HG02943 (cell line): ENCODE measurements at regions not wholly inside any gene's neighbourhood (a gene's known extent, or its start where the extent isn't known, plus 50 kb on each side); places are given as distances from the start of the nearest gene placed in this dataset.

Experiments used
- ATAC-seq: cut with Tn5 transposase; IDR thresholded peaks from one replicate; pipeline ENCODE4 v1.9.1; 2021; ENCODE audit warnings: mild to moderate bottlenecking, low read depth, moderate library complexity; ENCODE audit not compliant: unreplicated experiment

GRCh38 chr16:9185381-9185780, 93.9 kb downstream of the HAPSTR1 start:
- ATAC-seq: no peak

DNA sequence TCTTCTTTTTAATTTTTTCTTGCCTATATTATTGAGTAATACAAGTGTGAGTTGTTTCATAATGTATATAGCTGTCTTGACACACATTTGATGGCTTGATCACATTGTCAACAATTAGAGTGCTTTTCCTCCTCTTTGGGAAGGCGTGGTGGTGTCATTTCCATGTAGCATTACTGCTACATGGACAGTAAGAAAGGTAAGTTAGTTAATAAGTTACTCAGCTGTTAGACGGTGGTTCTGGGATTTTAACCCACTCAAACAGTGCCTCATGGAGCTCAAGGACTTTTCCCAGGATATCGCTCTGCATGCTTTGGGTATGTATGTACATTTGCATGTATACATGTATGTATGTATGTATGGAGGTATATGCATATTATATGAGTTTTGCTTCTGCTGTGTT, 94.6 kb downstream of the HAPSTR1 start:
- ATAC-seq: no peak

- no peak for ATAC-seq
Observed at GRCh38 chr16:9188721-9189120, 97.3 kb downstream of the HAPSTR1 start.

- no peak for ATAC-seq
Observed at GRCh38 chr16:9191274-9191850, 99.9 kb downstream of the HAPSTR1 start.

DNA sequence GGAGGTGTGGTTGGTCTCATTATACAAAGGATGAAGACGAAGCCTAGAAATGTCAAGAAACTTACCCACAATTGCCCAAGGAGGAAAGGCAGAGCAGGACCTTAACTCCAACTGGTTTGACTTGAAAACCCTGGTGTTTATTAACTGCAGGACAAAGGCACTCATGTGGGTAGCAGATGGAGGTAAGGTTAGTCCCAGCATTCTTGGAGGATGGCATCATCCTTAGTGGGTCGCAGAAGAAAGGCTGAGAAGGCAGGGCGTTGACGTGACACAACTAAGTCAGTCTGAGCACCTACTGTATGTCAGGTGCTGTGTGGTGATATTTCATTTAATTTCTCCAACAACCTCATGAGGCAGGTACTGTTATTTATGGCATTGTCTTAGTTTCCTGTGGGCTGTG, 101.3 kb downstream of the HAPSTR1 start:
- no peak for ATAC-seq

- no peak for ATAC-seq
Observed at GRCh38 chr16:9195287-9195686, 103.8 kb downstream of the HAPSTR1 start.

GRCh38 chr16:9197957-9198661, 106.7 kb downstream of the HAPSTR1 start:
- ATAC-seq: no peak

DNA sequence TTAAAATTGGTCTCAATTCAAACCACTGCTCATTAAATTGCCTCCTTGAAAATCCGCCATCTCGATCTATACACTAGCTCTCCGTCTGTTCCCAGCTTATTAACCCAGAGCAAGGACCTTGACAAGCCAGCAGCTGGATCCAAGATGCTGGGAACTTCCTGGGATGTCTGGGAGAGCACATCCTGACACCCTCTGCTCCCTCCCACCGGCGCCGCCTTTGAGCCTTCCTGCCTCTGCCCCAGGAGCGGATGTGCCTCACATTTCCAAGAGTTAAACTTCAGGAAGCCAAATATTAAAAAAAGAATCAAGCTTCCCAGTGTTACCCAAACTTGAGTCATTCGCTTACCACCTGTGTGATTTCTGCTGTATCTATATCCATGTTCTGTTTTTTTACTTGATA, 107.9 kb downstream of the HAPSTR1 start:
- no peak for ATAC-seq

GRCh38 chr16:9199751-9200150, 108.3 kb downstream of the HAPSTR1 start:
- no peak for ATAC-seq

- ATAC-seq: no peak
Observed at GRCh38 chr16:9203956-9204355, 112.5 kb downstream of the HAPSTR1 start.

DNA sequence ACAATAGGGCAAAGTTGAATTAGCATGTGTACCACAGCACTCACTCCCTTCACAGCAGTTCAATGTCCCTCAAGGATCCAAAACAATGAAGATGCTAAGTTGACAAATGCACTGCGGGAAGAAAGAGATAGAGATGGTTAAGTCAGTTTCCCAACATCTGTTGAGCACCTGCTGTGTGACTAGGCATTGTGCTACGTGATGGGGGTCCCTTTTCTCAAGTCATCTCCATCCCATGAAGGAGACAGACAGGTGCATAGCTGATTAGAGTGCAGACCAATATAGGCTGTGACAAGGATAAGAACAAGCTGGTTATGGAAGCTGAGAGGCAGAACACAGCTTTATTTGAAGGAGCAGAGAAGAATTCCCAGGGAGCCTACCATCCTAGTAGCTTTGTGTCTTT, 114.2 kb downstream of the HAPSTR1 start:
- ATAC-seq: no peak

DNA sequence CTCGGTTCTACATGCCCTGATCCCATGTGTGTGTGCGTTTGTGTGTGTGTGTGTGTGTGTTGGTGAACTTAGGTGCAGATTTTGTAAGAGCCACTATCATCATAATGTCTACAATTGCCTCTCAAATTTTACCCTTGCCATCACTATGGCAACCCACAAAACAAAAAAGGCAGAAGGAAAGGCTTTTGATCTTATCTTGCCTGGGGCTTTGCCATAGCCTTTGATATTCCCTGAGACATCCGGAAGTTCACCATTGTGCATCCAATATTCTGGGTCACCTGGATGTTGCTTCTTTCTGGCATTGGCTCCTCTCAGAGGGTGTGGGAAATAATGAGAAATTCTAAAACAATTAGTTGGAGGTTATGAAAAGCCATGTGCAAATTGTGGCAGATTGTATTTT, 114.7 kb downstream of the HAPSTR1 start:
- no peak for ATAC-seq

DNA sequence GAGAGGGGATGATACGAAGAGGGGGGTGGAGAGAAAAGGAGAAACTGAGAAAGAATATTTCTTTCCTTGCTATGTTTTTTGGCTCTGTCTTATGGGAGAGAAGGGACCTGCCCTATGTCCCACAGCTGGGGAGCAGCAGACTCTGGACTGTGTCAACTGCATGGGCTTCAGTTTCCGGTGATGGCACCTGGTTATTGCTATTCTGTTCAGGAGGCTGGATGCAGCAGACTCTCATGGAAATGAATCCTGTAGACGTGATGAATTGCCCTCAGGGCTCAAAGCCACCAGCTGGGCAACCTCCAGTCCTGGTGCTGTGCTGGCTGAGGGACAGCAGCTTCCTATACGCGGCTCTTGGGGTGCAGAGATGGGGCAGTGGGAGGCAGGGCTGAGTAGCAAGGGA, 121.2 kb downstream of the HAPSTR1 start:
- no peak for ATAC-seq

DNA sequence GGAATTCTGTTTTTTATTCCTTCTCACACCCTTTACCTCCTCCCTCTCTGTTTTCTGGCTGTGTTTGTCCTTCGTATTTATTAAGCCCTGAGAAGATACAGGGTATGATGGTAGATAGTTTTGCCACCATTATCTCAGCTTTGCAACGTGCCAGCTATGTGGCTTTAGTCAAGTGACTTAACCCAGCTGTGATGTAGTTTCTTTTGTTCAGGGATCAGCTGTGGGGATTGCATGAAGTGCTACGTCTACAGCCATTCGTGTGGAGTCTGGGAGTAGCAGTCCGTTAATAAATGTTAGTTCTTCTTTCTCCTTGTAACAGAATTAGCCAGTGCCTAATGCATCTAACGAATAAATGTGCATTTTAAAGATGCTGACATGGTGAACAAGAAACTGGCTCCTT, 128.4 kb downstream of the HAPSTR1 start:
- ATAC-seq: no peak

DNA sequence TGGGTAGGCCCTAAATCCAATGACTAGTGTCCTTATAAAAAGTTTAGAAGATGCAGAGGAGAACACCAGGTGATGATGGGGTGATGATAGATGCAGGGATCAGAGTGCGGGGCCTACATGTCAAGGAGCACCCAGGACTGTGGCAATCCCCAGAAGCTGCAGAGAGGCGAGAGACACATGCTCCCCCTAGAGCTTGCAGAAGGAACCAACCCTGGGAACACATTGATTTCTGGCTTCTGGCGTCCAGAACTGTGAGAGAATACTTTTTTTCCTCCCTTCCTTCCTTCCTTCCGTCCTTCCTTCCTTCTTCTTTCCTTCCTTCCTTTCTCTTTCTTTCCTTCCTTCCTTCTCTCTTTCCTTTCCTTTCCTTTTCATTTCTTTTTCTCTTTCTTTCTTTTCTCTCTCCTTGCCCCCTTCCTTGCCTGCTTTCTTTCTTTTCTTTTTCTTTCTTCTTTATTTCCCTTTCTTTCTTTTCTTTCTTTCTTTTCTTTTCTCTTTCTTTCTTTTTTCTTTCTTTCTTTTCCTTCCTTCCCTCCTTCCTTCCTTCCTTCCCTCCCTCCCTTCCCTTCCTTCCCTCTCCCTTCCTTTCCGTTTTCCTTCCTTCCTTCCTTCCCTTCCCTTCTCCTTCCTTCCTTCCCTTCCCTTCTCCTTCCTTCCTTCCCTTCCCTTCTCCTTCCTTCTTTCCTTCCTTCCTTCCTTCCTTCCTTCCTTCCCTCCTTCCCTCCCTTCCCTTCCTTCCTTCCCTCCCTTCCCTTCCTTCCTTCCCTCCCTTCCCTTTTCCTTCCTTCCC, 134.3 kb downstream of the HAPSTR1 start:
- ATAC-seq: no peak

DNA sequence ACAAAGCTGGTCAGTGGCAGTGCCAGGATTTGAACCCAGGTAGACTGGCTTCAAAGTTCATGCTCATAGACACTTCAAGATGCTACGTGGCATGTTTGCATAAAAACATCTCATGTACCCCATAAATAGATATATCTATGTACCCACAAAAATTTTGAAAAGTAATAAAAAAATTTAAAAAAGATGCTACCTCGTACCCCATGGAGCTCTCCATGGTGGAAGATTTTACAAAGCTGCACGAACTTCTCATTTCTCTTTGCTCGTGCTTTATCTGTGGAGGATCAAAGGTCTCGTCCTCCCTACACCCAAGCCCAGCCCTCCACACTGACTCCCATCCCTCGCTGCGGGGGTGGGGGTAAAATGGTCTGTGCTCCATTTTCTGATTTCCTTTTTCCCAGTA, 135.5 kb downstream of the HAPSTR1 start:
- ATAC-seq: no peak

DNA sequence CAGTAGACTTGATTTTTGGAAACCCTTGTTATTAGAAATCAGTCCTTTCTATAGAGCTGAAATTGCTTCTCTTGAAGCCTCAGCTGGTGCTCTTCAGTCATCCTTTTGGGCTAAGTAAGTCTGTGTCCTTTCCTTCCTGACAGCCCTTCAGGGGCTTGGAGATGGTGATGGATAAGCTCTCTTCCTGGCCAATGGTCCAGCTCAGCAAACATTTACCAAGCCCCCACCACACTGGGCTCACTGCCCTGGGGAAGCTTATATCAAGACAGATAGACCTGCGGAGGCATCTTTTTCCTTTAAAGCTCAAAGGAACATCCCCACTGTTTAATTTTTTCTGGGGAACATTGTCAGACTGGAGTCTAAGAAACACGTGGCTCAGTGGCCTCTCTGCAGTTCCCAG, 139.6 kb downstream of the HAPSTR1 start:
- ATAC-seq: no peak

DNA sequence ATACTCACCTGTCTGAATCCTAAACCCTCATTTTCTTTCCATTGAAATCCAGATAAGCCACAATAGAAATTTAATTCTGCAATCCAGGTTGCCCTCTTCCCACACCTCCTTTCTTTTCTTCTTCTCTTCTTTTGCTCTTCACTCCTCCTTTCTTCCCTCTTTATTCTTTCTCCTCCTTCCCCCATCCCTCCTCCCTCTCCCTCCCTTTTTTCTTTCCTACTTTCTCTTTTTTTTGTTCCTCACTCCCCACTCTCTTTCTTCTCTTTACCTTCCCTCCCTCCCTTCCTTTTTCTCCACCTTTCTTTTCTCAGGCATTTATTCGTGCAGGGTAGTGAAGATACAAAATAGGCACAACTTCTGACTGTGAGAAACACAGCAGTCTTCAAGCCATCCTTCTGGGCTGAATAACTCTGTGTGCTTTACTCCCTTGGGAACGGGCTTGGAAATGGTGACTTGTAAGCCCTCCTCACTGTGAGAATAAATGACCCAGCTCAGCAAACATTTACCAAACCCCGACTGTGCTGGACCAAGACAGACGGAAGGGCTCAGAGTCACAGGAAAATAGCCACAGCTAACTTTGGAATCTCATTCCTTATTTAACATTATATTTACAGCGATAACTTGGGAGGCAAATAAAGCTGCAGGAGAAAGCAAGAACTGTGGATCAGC, 140.8 kb downstream of the HAPSTR1 start:
- no peak for ATAC-seq

- ATAC-seq: no peak
Observed at GRCh38 chr16:9235867-9236266, 144.4 kb downstream of the HAPSTR1 start.

GRCh38 chr16:9236319-9236718, 144.9 kb downstream of the HAPSTR1 start:
- ATAC-seq: no peak

DNA sequence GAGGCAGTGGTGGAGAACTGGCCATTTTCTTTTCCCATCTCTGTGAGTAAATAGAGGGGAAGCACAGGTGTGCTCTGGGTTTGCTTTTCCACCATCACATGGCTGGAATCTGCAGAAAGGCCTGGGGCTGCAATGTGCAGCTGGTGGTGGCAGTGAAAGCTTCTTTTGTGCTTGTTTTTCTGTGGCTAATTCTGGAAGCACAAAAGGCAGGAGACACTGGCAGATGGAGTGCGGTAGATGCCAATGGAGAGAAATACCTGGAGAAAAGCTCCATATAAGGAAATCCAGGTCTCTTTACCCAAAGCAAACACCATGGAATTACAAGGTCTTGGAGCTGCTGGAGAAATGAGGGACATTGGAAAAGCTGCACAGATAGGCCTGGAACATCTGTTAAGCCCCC, 146.9 kb downstream of the HAPSTR1 start:
- ATAC-seq: no peak
